HG03354 (cell line): ENCODE measurements at regions not wholly inside any gene's neighbourhood (a gene's known extent, or its start where the extent isn't known, plus 50 kb on each side); places are given as distances from the start of the nearest gene placed in this dataset.
"Not testable (repeated sequence)": the region's sequence is repeated elsewhere in the genome, so short reads cannot be mapped to it uniquely, and the experiment has no call there.

Source experiments
- ATAC-seq: cut with Tn5 transposase; IDR thresholded peaks from one replicate; pipeline ENCODE4 v1.9.1; 2021; ENCODE audit warnings: mild to moderate bottlenecking; ENCODE audit not compliant: unreplicated experiment, poor library complexity, severe bottlenecking

DNA sequence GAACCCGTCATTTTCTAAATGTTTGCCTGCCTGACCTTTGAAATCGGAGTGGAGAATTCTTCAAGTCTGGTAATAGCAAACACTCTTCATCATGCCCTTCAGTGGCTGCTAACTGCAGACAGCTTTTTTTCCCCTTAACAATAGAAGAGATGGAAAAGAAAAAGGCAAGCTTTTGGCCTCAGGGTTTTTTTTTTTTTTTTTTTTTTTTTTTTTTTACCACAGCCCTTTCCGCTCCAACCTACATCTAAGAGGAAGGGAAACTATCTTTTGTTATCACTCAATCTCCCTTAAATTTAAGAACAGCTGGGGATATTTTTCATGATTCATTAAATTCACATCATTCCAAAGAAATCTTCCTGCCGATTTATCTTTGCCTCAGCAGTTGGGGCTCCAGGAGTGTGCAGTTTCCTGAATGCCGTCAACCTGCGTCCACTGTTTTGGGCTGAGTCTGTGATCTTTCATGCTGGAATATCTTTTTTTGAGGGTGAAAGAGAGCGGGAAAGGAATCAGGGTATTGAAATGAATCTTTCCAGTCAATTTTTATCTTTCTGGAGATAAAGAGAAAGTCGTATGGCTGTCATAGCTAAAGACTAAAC, 144.5 kb upstream of the SMYD2 start:
- no peak for ATAC-seq

DNA sequence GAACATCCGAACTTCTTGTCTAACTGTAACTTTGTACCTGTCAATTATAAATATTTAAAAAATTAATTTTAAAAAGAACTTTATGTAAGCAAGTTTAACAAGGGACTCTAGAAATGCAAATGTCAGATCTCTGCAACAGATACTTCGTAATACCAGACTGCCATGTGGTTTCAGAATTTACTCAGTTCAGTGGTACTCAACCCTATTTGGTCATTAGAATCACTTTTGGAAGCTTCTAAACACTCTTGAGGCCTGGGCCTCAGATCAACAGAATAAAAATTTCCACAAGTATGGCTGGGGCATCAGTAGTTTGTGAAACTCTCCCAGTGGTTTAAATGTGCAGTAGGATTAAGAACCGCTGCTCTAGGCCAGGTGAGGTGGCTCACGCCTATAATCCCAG, 139.5 kb upstream of the SMYD2 start:
- no peak for ATAC-seq

DNA sequence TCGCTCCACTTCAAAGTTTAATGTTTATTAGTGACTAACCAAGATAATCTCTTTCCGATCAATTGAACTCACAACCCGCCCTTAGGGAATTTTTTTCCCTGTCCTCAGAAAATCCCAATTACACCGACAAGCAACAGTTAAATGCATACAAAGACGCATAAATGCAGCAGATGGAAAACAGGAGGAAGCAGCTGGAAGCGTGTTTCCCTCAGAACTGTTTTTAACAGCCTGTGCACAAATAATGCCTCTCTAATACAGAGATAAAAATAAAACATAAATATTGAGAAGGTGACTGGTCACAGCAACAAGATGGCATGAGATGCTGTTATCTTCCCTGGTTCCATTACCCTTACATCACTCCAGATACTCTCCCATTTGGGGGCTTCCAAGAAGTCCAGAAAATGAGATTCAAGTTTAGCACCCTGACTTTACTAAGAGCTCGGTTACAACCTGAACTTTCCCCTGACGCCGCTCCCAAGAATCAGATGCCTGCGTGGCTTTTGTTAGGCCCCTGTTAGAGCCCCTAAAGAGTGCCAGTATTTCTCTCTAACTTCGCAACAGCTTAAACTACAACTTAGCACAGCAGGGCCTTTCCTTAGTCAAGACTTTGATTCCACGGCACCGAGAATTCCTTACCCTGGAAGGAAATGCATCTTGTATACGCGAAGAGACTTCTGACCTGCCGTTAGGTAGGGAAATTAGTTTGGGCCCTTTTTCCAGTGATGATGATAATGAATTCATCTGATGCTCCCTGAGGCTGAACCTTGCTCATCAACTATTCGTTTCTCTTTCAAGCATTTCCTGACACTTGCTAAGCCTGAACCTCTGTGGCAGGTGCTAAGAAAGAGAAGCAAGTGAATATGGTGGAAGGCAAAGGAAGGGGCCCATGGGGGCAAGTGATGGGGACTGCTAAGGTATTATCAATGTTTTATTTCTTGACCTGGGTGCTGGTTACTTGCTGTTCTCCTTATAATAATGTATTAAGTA, 137.7 kb upstream of the SMYD2 start:
- ATAC-seq = no peak

DNA sequence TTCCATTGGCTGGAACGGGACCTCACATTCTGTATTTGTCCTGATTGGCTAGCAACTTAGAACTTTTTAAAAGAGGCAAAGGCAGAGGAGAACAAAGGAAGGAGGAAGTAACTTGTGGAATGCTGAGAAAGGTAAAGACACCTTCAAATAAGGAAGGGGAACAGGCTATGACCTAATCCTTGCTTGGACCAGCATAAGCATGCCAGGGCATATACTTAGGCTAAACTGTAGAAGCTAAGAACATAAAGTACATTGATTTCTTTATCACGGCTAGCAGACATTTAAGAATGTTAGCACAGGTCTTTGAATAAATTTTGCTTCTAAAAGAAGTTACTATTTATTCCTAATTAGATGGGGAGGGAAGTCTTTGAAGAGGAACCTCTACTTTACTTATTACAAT, 136.4 kb upstream of the SMYD2 start:
- ATAC-seq = not testable (repeated sequence)

DNA sequence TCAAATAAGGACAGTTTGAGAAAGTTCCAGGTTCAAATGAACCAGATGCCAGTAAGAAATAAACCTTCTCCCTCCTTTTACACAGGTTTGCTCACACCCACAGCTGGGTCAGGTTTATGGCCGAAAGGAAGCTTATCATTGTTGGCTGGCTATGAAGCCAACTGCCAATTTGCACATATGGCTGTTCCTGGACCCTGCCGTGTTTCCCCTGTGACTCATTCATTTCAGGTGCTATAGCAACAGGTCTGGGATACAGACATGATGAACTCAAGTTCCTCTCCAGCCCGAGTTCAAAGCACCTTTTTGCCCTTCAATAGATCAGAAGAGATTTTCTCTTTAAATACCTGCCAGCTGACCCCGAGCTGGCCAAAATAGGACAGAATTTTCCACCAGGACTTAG, 134.4 kb upstream of the SMYD2 start:
- peak; percentile 56 for ATAC-seq

DNA sequence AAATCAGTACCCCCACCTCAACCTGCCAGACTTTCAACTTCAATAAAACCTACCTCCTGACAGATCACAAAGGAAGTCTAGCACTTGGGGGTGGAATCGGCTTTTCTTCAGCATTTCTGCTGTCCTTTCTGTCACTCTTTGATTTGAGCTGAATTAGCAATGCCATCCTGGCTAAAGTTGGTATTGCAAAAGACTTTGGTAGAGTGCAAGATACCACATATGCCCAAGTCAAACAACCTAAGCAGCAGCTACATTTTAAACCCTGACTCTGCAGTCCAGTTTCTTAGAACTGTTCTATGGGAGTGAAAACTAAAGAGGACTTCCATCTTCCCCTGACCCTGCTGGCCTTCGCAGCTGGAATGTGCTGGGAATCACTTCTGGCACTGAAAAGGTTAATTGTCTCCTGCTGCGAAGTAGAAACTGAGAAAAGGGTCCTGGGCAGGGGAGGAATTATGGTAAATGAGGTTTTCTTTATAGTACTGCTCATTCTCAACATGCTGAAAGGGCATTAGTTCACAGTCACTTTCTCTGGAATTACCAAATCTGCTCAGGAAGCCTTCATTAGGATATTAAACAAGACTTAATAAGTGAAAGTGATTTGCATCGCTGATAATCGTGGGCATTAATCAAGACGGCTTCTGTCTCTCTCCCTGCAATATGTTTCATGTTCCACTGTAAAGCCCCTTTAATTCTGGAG, 126.2 kb upstream of the SMYD2 start:
- ATAC-seq = no peak

DNA sequence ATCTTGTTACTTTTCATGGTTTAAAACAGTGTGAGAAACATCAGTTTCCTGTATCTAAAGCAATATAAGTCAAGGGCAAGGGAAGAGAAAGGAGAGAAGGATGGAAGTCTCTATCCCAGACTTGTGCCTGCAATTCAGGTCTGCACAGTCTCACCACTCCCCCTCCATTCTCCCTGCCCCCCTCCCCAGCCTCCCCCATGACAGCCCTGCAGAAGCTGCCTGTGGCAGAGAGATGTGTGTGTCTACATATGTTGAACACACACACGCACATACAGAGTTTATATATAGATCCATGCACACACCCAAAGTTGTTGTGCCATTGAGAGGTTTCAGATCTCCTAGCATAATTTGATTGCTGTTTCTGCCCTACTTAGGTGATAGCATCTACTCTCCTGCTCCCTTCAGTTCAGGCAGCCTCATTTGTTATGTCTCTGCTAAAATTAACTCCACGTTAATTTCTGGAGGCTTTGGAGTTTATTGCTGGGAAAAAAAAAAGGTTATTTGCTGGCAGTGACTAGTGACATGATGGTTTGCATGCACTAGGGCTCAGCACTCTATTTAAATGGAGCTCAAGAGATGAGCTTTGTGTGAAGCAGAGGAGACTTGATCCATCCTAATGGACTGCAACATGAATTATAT, 124.9 kb upstream of the SMYD2 start:
- no peak for ATAC-seq

DNA sequence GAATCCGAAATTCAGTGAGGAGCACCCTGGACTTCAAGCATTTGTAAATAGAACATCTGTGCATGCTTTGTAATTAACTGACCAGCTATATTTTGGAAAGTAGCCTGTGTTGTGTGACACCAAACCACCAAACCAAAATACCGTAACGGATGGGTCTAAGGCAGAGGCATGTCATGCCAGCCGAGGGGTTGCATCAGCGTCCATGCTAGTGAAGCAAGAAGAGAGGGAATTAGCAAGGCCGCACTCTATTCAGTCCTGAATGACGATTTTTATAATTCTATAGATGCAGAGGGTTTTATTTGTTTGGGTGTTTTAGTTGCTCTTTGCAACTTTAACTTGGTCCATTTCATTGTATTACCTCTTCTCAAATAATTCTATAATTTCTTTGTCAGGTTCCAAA, 116.8 kb upstream of the SMYD2 start:
- no peak for ATAC-seq

DNA sequence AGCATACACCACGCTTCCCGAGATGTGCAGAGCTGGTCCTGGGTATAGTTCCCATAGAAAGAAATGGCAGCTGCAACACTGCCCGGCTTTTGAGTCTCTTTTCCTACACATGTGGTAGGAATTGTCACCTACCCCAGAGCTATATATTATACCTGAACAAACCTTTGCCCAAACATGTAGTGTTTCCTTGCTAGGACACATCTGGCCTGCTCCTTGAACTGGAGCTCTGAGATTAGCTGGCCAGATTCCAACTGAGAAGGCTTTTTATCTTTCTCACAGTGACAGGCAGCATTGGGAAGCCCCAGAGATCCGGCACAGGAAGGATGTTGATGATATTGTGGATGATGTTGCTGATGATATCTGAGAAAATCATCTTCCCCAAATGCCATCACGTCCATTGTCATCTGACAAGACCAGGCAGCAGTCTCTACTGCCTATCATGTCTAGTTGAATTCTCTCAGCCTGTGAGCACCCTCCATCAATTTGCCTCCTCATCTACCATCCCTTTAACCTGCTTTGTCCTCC, 115.0 kb upstream of the SMYD2 start:
- no peak for ATAC-seq

DNA sequence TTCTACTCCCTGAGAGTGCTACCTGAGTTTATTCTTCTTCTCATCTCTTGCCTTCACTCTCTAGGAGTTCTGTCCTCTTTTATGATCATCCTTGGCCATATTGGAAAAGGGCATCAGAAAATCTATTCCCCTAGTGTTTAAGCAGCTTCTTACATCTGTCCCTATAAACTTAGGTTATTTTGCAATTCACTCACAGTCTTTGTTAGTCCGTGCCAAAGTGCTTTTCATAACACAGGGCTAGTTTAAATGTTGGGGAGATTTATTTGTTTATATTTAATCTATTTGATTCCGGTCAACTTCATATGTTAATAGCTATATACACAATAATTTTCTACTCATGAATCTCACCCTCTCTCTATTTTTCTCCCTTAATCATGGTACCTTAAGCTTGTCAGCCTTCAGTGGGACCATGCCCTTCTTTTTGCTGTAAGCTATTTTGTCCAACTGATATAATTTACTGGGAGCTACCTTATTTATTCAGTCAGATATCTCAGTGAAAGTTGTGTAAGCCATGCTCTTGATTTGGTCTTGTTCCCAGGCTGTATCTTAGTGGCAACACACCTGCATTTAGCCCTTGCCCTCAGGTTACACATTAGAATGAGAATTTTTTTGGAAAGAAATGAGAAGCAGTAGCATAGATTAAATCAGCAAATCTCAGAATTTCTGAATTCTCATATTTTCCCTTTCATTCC, 106.3 kb upstream of the SMYD2 start:
- no peak for ATAC-seq

DNA sequence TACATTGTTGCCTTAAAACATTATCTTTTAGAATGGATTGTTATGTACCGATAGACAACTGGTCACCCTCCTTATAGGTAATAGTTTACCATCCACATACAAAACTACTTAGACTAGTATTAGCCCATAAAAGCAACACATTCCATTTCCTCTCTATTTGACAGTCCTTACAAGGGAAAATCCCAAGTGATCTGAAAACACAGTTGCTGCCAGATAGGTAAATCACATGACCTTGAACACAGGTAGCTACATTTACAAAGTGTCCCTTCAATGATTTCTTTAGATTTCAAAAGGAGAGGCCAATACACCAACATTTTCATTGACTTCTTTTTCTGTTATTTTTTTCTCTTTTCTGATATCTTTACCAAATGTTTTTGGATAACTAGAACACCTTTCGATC, 102.9 kb upstream of the SMYD2 start:
- no peak for ATAC-seq

DNA sequence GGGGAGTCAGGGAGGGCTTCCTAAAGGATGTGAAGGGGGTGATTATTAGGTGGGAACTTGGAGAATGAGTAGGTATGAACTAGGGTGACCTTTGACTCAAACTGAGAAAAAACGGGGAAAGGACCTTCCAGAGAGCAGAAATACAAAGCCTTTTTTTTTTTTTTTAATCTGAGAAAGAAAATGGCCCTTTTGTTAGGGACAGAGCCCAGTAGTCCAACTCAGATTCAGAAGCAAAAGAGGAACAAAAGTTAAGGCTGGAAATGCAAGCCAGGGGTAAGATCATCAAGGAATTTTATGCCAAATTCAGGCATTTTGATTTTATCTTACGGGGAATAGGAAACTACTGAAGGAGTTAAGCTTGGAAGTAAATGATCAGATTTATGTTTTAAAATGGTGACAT, 96.0 kb upstream of the SMYD2 start:
- ATAC-seq = no peak

DNA sequence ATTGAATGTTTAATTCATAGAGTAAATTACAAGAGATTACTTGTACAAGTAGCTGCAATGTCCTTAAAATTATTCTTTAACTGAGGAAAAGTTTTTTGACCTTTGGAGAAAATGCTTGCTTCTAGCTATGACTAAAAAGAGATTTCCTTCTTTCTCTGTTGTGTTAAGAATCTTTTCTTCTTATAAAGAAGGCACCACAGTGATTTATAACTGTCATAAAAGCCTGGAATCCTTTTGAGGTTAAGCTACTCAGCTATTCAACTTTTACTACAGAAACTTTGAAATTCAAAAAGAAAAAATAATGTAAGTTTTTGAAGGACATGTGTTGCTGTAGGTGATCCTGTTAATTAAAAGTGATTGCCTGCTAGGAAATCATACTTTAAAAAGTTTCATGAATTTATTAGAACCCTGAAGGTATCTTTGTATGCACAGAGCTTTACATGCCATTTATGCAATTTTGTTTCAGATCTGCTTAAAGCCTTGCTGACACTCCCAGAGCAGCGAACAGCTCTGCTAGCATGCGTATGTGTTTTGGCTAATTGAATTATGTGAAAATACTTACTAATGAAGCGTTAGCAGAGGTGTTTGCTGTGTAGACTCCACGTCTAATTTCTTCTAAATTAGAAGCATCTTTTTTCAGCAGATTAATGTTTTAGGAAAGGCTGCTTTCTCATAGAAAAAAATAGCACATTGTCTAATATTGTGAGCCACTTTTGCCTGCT, 94.7 kb upstream of the SMYD2 start:
- ATAC-seq = no peak

DNA sequence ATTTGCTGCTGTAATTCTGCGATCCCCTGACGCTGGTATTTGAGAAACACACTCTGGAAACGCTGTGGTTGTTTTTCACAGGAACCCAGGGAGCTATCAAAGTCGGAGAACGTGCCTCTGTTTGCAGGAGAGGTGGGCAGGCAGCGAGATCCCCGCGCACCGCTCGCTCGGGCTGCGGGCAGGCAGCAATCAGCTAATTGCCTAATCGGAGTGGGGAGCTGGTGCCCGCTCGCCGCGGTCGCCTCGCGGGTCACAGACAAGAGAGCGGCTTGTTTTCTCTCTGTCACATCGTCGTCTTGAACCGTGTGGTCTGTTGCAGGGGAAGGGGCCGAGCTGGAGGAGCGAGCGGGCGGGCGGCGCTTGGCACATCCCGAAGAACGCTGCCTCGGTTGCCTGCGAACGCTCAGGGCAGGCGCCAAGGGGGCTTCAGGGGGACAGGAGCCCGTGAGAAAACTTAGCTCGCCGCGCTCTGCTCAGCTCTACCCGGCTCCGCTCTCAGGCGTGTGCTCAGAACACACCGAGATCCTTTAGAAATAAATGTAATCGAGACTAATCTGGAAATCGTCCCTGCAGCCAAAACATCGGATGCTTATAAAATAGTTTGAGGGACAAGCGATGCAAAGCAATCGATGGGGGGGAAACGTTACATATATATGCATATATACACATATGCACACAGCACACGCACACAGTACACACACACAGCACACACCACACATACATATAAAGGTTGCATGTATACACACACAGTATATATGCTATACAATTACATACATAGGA, 93.6 kb upstream of the SMYD2 start:
- ATAC-seq = no peak

DNA sequence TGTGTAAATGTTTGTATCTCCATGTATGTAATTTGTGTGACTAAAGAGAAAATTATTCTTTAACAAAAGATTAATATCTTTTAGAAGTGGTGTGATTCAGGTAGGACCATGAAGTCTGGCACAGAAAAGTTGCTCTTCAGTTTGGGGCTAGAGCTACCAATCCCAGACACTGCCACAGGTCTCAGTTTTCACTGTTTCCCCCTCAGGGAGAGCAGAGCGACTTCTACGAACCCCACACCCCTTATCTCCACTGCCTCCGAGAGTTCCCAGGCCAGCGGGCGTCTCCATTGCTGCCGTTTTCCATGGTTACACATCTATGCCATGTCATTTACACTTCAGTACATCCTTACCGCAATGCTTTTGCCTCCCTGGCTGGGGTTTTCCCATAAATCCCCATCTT, 93.0 kb upstream of the SMYD2 start:
- ATAC-seq = no peak

DNA sequence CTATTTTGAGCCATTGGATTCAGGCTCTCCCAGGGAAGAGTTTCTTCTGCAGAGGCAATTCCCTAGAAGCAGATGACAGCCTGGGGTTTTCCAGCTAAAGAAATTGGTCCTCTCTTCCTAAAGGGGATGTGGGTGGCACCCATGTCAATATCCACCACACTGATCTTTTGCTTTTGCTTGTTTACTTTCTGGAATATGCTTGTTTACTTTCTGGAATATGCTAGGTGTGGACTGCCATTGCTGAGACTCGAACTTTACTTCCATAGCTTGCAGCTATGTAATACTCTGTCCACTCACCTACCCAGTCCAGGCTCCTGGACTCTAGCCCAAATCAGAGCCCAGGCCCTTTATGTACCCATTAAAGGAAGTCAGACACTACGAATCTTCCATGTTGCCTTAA, 92.1 kb upstream of the SMYD2 start:
- ATAC-seq = no peak

DNA sequence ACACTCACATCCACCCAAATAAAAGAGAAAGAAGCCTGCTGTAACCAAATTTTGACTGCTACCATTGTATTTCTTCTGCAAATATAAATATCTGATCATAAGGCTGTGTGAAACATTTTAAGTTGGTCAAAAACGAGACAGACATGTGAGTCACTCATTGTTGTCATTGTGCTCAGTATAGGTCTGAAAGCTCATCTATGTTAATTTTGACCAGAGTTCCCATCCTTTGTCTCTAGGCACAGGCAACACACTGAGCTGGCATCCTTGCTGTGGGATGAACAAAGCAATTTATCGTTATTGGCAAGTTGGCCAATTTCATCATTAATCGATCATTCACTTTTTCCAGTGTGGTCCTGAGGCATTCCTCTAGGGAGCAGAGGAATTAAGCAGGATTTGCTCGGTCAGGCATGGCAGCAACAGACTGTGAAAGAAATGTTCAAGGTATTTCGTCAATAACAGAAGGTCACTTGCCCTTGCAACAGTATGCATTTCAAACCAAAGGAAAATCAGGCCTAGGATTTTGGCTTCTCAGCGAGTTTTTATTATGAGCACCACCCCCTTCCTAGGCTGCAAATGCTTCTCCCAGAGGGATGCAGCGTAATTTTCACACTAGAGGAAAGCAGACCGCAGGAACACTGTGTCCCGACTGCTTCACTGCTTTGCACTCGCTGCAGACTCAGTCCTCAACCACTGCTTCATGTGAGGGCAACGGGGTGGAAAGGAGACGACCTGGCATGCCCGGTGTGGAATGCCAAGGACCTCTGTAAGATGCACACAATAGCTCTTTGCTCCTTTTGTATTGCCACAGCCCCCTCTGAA, 87.9 kb upstream of the SMYD2 start:
- no peak for ATAC-seq
